Endothelial cell of umbilical vein (primary cell): ENCODE measurements at regions not wholly inside any gene's neighbourhood (a gene's known extent, or its start where the extent isn't known, plus 50 kb on each side); places are given as distances from the start of the nearest gene placed in this dataset.

ENCODE experiments used
- BruUV-seq: library from RNA; stranded (reverse); fragments of 400-500 nt; replicated peaks from 2 replicates; lab custom pipeline; 2021; lab: Mats Ljungman, UMichigan
- CTCF ChIA-PET: fragments of 300-600, 350-600 bp; sonication (Branson Sonifier 250); formaldehyde crosslinking; loops from one replicate; lab custom pipeline; 2021; ENCODE audit warnings: antibody characterized with exemption, inconsistent platforms; lab: Charles Lee
- POLR2A ChIA-PET: fragments of 300-600, 350-600 bp; sonication (Branson Sonifier 250); formaldehyde crosslinking; loops from one replicate; lab custom pipeline; 2021; ENCODE audit warnings: antibody characterized with exemption, inconsistent platforms; lab: Charles Lee
- DNase-seq: peaks from one replicate; pipeline ENCODE4 v3.0.0-alpha.2; 2011; ENCODE audit warnings: low read depth, low spot score
- FAIRE-seq: peaks from 2 replicates; lab custom pipeline; 2011; peaks lifted over from hg19 to GRCh38; lab: Jason Lieb, UNC
- H2AFZ ChIP-seq: 2 replicates; pipeline ENCODE4 v1.6.0; 2012; ENCODE audit warnings: low read depth, low read length, control low read depth, inconsistent platforms
- H3K27ac ChIP-seq: 2 replicates; pipeline ENCODE4 v1.5.1; 2011; ENCODE audit warnings: low read depth, mild to moderate bottlenecking, control low read depth, low read length, moderate library complexity; ENCODE audit not compliant: insufficient read depth
- H3K27me3 ChIP-seq, 2 experiments: 2 replicates each; pipeline versions ENCODE4 v1.6.0 to v1.6.1; 2011; ENCODE audit warnings: low read length in 2 of 2, mixed read lengths in 1 of 2; ENCODE audit not compliant: control insufficient read depth in 2 of 2, insufficient read depth in 2 of 2
- H3K36me3 ChIP-seq, 2 experiments: 2 replicates in 1 of 2; 3 replicates in 1 of 2; pipeline ENCODE4 v1.5.1; 2011; ENCODE audit warnings: low read length in 2 of 2, mild to moderate bottlenecking in 1 of 2, moderate library complexity in 1 of 2; ENCODE audit not compliant: control insufficient read depth in 2 of 2, insufficient read depth in 2 of 2; ENCODE audit errors: extremely low read depth in 1 of 2
- H3K4me1 ChIP-seq: 3 replicates; pipeline ENCODE4 v1.5.1; 2011; ENCODE audit warnings: mild to moderate bottlenecking, low read length; ENCODE audit not compliant: control insufficient read depth, insufficient read depth; ENCODE audit errors: extremely low read depth
- H3K4me2 ChIP-seq: 2 replicates; pipeline ENCODE4 v1.6.1; 2011; ENCODE audit warnings: low read length, control low read depth, mixed read lengths; ENCODE audit not compliant: insufficient read depth
- H3K4me3 ChIP-seq, 3 experiments: fragments of 200-600 bp in 1 of 3; sonication (generic), shearing (Covaris generic) in 1 of 3; replicated peaks in 1 of 3; 2 replicates each; pipeline ENCODE4 v1.5.1; 2011 to 2016; ENCODE audit warnings: control low read depth in 3 of 3, low read length in 3 of 3, mild to moderate bottlenecking in 2 of 3, inconsistent platforms in 1 of 3, low read depth in 1 of 3, moderate library complexity in 1 of 3; ENCODE audit not compliant: insufficient read depth in 1 of 3
- H3K79me2 ChIP-seq: 2 replicates; pipeline ENCODE4 v1.6.0; 2012; ENCODE audit warnings: low read length, inconsistent platforms; ENCODE audit not compliant: control insufficient read depth, insufficient read depth
- H3K9ac ChIP-seq: replicated peaks from 2 replicates; pipeline ENCODE3; 2011; ENCODE audit warnings: low read length, control low read depth; ENCODE audit not compliant: insufficient read depth; ENCODE audit errors: extremely low read depth
- H3K9me1 ChIP-seq: replicated peaks from 3 replicates; pipeline ENCODE4 v1.6.0; 2011; ENCODE audit warnings: mild to moderate bottlenecking, low read length; ENCODE audit not compliant: control insufficient read depth, insufficient read depth; ENCODE audit errors: extremely low read depth
- H3K9me3 ChIP-seq: replicated peaks from 2 replicates; pipeline ENCODE4 v1.5.1; 2012; ENCODE audit warnings: low read length, inconsistent platforms; ENCODE audit not compliant: control insufficient read depth, insufficient read depth
- H4K20me1 ChIP-seq: replicated peaks from 2 replicates; pipeline ENCODE3; 2011; ENCODE audit warnings: mild to moderate bottlenecking, low read length; ENCODE audit not compliant: control insufficient read depth, insufficient read depth; ENCODE audit errors: extremely low read depth
- EZH2 ChIP-seq: IDR thresholded peaks from 2 replicates; pipeline ENCODE4 v1.6.1; 2012; ENCODE audit warnings: borderline replicate concordance, low read depth, mild to moderate bottlenecking, moderate library complexity, low read length, inconsistent platforms; ENCODE audit not compliant: severe bottlenecking
- FOS ChIP-seq: IDR thresholded peaks from 2 replicates; pipeline ENCODE4 v1.6.1; 2011; ENCODE audit warnings: mild to moderate bottlenecking, low read length, moderate library complexity, borderline replicate concordance; ENCODE audit not compliant: insufficient read depth
- GATA2 ChIP-seq: IDR thresholded peaks from 2 replicates; pipeline ENCODE4 v1.7.0; 2011; ENCODE audit warnings: low read depth, mild to moderate bottlenecking, moderate library complexity, mixed read lengths, low read length; ENCODE audit not compliant: insufficient read length, insufficient read depth
- JUN ChIP-seq: IDR thresholded peaks from 2 replicates; pipeline ENCODE4 v1.6.1; 2011; ENCODE audit warnings: borderline replicate concordance, low read depth; ENCODE audit not compliant: insufficient read length, insufficient read depth
- MYC ChIP-seq: IDR thresholded peaks from one replicate; pipeline ENCODE4 v1.6.1; 2011; ENCODE audit warnings: mild to moderate bottlenecking, low read depth, low read length
- POLR2A ChIP-seq: IDR thresholded peaks from 2 replicates; pipeline ENCODE4 v1.6.1; 2012; ENCODE audit warnings: low read depth, mild to moderate bottlenecking, control low read depth, low read length
- POLR2AphosphoS5 ChIP-seq: IDR thresholded peaks from 2 replicates; pipeline ENCODE4 v1.6.1; 2012; ENCODE audit warnings: low read depth, mild to moderate bottlenecking, control low read depth, low read length, moderate library complexity; ENCODE audit not compliant: insufficient read depth
- dilution Hi-C: fragments of 300-500 bp; cut with MboI; formaldehyde crosslinking; loops from one replicate; pipeline ENCODE4 v1.15.0; 2019; ENCODE audit warnings: low sequenced_read_pairs; ENCODE audit not compliant: extremely low pct_ligation_motif_present
- intact Hi-C: fragments of 100-400 bp; cut with micrococcal nuclease; formaldehyde crosslinking; loops from one replicate; pipeline ENCODE4 v1.10.0; 2022
- TF ChIP-seq, protein P1 (sequence below): IDR thresholded peaks from 2 replicates; pipeline ENCODE4 v1.6.1; 2011; ENCODE audit not compliant: insufficient read depth, insufficient read length
- TF ChIP-seq, protein P2 (sequence below), 2 donors: IDR thresholded peaks; 1 replicate in 1 of 2; 2 replicates in 1 of 2; pipeline ENCODE4 v1.5.1; 2011; ENCODE audit warnings: low read length in 2 of 2, mild to moderate bottlenecking in 2 of 2, moderate library complexity in 2 of 2, control low read depth in 1 of 2, inconsistent platforms in 1 of 2, low read depth in 1 of 2; ENCODE audit not compliant: insufficient read depth in 1 of 2; ENCODE audit errors: extremely low read depth in 1 of 2

DNA sequence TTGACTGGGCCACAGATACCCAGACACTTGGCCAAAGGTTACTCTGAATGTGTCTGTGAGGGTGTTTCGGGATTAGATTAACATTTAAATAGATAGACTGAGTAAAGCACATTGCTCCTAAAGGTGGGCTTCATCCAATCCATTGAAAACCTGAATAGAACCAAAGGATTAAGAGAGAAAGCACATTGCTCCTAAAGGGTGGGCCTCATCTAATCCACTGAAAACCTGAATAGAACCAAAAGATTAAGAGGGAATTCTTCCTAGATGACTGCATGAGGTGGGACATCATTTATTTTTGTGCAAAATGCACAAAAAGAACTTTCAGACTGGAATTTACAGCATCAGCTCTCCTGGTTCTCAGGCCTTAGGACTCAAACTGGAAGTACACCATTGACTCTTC lies 351.2 kb upstream of the PCDH10 start:
- dilution Hi-C loops (no loop called here), intact Hi-C loops (no loop called here)
- ChIA-PET POLR2A (no interaction called here), CTCF (no interaction called here)
- H3K27ac ChIP-seq, result no peak overlapping the region
- no peaks in the 10 kb centered on the region for H3K79me2 ChIP-seq
- no peaks in the 10 kb centered on the region for H3K9me3 ChIP-seq
- FAIRE-seq (no peak), DNase-seq (no peak)
- no peak overlapping the region for H3K4me3 ChIP-seq
- H3K27me3 ChIP-seq, result no peaks in the 10 kb centered on the region
- no peak overlapping the region for H3K9ac ChIP-seq
- H4K20me1 ChIP-seq, result no peaks in the 10 kb centered on the region
- no TSS peak for BruUV-seq
- no peaks in the 10 kb centered on the region for H3K4me1 ChIP-seq
- H3K4me2 ChIP-seq, result no peak overlapping the region
- H3K36me3 ChIP-seq, result no peaks in the 10 kb centered on the region
- H3K9me1 ChIP-seq, result no peaks in the 10 kb centered on the region
- no peak for TF ChIP-seq JUN
- TF ChIP-seq, protein P1, sequence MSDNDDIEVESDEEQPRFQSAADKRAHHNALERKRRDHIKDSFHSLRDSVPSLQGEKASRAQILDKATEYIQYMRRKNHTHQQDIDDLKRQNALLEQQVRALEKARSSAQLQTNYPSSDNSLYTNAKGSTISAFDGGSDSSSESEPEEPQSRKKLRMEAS, result no peak
- no peak for TF ChIP-seq POLR2A
- no peak for TF ChIP-seq POLR2AphosphoS5
- no peak for TF ChIP-seq MYC
- no peak for TF ChIP-seq GATA2
- TF ChIP-seq, protein P2, sequence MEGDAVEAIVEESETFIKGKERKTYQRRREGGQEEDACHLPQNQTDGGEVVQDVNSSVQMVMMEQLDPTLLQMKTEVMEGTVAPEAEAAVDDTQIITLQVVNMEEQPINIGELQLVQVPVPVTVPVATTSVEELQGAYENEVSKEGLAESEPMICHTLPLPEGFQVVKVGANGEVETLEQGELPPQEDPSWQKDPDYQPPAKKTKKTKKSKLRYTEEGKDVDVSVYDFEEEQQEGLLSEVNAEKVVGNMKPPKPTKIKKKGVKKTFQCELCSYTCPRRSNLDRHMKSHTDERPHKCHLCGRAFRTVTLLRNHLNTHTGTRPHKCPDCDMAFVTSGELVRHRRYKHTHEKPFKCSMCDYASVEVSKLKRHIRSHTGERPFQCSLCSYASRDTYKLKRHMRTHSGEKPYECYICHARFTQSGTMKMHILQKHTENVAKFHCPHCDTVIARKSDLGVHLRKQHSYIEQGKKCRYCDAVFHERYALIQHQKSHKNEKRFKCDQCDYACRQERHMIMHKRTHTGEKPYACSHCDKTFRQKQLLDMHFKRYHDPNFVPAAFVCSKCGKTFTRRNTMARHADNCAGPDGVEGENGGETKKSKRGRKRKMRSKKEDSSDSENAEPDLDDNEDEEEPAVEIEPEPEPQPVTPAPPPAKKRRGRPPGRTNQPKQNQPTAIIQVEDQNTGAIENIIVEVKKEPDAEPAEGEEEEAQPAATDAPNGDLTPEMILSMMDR (IDR thresholded peaks at IDR 0.05; ENCODE audit: extremely low read depth in 1 of 2, insufficient read depth in 1 of 2, low read depth in 1 of 2, low read length in 2 of 2), result no peak
- no peak for TF ChIP-seq FOS
- TF ChIP-seq EZH2, result no peak
- no peak overlapping the region for H2AFZ ChIP-seq
